ENCODE measurements at regions not wholly inside any gene's neighbourhood (a gene's known extent, or its start where the extent isn't known, plus 50 kb on each side); places are given as distances from the start of the nearest gene placed in this dataset.

DNA sequence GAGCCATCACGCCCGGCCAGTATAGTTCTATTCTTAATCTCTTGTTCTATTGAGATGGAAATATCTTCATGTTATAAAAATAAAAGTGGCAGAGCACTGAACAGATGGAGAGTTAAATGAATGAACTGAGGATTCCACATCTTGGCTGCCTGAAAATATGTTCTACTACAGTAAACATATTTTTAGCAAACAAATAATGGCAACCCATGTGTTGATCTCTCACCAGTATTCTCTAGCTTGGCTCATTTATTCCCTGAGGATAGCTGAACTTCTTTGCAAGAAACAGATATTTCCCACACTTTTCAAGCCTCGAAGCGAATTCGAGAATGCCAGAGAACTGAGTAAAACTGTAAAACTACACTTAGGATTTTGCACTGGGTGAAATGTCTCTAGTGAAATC, 58.9 kb downstream of the DIRAS3 start:
- no peak for DNase-seq

GRCh38 chr1:67988066-67988465, 62.4 kb downstream of the DIRAS3 start:
- DNase-seq = no peak

DNA sequence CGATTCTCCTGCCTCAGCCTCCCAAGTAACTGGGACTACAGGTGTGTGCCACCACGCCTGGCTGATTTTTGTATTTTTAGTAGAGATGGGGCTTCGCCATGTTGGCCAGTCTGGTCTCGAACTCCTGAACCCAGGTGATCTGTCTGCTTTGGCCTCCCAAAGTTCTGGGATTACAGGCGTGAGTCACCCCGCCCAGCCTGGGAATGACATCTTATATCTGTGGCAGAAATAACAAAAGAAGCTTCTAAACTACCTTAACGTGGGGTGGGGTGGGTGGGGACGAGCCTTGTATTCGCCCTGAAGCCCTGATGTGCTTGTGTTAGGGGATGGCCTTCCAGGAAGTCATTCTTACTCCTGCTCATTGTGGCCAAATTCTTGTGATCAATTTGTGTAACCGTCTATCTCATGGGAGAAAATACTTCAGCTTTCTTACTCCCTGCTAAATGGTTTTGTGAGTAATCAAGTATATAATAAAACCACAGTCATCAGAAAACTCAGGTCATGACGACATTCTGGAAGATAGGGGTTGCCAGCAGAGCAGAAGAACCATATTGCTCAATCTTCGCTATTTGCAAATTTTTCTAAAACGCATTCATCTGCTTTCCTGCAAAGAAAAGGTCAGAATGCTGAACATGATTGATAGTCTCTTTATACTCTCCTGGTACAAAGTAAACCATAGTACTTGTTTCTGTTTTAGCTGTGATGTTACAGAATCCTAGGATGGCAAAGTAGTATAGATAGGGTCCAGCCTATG, 63.2 kb downstream of the DIRAS3 start:
- DNase-seq = no peak

DNA sequence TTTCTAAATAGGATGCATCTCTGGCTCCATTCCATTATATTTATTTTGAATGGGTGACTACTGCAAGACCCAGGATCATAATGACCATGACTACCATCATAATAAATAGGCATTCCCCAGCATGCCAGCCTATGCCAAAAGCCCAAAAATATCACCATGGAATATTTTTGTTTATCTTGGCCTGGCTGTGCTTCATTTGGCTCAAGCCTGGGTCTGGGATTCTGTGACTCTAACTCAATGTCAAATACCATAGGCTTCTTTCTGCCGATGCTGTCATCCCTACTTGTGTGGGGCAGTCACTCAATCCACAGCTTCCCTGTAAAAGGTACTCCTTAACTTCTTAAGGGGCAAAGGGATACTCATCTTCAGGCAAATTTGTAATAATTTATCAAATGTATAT, 66.6 kb downstream of the DIRAS3 start:
- DNase-seq = no peak

- DNase-seq = no peak
These were observed 70.4 kb downstream of the DIRAS3 start for GRCh38 chr1:67980028-67980427.

DNA sequence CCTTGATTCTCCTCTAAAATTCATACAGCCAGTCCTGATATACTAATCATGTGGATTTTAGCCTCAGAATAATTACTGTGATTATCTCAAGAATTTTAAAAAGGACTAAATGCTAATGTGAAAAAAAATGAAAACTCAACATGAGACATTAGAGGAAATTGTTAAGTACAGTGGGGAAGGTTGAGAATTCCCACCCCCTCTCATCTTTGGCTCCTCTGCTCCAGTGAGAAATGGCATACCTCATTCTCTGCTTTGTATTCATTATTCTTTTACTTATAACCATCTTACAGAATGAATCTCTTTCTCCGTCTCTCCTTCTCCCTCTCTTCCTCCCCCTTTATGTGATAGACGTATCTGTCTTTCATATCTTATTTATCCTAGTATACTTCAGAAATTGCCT, 70.9 kb downstream of the DIRAS3 start:
- DNase-seq = no peak

DNA sequence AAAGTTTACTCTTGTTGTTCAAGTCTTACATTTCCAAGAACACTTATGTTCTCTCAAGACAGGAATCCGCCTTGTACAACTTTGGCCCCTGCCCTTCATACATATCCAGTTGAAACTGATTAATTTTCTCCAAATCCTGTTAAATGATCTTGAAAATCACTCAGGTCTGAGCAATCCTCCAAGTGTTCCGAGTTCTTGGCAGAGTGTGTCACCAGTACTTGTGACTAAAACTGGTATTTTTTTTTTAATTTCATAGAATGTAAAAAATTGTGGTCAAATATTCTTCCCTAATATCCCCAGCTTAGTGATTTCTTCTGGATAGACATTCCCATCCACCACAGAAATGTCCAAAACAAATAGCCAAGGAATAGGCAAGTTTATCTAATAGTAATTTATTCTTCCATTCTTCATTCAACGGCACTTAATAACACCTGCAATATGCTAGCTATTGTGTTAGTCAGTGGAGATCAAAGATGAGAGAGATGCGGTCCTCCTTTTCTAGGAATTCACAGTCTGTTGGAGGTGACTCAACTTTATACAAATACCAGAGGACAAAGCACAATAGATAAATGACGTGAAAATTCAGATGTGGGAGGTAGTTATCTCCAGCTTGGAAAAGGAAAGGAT, 71.4 kb downstream of the DIRAS3 start:
- no peak for DNase-seq

DNA sequence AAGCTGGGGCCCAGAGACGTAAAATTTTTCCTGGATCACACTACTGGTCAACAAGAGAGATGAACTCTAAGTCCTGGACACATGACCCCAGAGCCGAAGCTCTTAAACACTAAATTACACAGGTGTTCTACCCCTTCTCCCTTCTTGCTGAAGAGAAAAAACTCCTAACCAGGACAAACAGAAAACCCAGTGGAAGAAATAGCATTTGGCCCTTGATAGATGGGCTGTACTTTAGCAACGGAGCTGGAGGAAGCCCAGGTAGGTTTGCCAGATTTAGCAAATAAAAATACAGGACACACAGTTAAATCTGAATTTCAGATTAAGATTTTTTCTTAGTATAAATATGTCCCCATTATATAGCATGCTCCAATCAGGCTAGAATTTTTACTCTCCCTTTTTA, 72.7 kb downstream of the DIRAS3 start:
- no peak for DNase-seq

DNA sequence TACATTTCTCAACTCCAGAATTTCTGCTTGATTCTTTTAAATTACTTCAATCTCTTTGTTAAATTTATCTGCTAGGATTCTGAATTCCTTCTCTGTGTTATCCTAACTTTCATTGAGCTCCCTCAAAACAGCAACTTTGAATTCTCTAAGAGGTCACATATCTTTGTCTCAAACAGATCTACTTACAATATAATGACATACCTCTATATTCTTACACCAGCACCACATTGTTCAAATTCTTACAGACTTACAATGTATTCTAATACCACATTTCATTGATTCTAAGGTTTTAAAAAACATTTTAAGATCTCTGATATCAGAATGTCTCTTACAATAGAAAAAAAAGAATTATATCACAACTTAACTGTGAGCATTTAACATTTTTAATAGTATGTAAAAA, 77.4 kb downstream of the DIRAS3 start:
- no peak for DNase-seq

DNA sequence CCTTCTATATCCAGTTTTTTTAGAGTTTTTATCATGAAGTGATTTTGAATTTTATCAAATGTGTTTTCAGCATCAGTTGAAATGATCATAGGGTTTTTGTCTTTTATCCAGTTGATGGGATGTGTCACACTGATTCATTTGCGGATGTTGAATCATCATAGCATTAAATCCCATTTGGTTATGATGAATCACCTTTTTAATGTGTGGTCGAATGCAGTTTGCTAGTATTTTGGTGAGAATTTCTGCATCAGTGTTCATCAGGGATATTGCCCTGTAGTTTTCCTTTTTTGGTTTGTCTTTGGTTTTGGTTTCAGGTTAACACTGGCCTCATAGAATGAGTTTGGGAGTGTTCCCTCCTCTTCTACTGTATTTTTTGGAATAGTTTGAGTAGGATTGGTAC, 80.3 kb downstream of the DIRAS3 start:
- DNase-seq = no peak

- no peak for DNase-seq
These were observed 81.0 kb downstream of the DIRAS3 start for GRCh38 chr1:67969446-67969845.

- no peak for DNase-seq
These were observed 83.8 kb downstream of the DIRAS3 start for GRCh38 chr1:67966666-67967009.

- DNase-seq = no peak
These were observed 84.3 kb downstream of the DIRAS3 start for GRCh38 chr1:67965995-67966665.

DNA sequence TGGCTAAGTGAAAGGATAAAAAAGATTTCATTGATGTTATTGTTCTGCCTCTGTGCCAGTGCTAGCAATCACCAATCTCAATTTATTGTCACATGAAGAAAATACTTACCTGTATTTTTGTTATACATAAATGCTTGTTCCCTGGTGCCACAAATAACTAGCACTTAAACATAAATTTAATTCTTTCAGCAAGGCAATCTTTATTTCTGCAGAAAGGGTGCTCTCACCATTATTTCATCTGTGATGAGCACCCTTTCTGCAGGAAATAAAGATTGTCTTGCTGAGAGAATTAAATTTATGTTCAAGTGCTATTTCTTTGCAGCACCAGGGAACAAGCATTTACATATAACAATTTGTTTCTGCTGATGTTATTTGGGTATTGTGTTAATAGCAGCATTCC, 87.2 kb downstream of the DIRAS3 start:
- DNase-seq = no peak

DNA sequence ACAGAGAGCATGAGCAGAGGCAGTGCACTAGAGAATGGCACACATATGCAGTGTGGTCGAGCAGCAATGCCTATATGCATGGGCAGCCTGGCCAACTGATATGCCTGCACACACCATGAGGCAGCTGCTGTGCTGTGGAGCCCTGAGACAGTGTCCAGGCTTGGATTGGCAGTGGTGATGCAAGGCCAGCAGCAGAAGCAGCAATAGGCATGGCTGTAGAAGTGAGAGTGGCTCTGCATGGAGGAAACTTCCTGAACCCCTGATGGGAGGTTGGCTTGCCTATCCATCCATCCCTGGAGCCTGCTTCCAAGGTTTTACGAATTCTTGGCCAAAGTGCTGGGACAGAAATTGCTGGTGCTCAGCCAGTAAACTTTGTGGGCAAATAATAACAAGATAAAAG, 89.7 kb downstream of the DIRAS3 start:
- no peak for DNase-seq

DNA sequence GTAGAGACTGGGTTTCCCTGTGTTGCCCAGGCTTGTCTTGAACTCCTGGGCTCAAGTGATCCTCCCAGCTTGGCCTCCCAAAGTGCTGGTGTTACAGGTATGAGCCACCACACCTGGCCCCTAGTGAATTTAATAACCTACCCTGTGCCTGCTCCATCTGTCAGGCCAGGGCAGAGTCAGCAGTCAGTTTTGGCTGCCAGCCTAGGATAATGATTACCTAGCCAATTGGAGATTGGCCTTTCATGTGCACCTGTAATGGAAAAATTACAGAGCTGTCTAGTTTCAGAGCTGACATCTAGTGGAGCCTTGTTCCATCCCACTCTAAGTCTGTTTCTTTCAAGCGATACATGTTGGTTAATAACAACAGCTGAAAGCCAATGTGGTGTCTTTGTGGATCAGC, 92.0 kb downstream of the DIRAS3 start:
- DNase-seq = no peak

DNA sequence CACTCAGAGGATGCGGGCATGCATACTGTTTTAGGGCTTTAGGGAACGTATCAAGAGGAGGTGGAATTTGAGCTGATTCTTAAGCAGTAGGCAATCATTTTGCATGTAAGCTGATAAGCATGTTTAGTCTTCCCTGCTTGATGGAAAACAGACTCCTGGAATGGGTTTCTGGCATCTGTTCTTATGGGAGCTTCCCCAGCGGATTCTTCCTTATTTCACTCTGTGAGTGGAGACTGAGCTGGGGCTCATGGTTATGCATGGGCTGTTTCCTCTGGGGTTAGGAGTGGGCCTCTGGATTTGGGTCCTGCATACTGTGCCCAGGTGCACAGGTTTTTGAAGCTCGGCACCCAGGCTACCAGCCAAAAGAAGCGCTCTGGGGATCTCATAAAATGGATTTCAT, 93.4 kb downstream of the DIRAS3 start:
- DNase-seq = no peak

- no peak for DNase-seq
These were observed 94.3 kb downstream of the DIRAS3 start for GRCh38 chr1:67956116-67956515.

DNA sequence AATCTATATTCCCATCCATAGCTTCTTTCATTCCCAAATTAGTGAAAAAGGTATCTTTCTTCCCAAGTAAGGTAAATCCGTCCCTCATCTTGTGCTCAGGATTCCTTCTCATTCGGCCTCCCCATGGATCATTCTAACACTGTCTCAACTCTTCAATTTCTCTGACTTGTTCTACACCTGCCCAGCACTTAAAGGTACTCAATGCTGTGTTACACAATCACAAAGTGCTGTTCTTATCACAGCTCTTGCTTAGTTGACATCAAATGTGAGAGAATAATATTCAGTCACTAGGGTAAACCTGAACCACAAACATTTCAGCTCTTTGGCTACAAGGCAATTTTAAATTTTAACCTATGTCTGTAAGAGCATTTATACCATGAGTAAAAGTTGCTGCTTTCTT, 94.8 kb downstream of the DIRAS3 start:
- DNase-seq = no peak

DNA sequence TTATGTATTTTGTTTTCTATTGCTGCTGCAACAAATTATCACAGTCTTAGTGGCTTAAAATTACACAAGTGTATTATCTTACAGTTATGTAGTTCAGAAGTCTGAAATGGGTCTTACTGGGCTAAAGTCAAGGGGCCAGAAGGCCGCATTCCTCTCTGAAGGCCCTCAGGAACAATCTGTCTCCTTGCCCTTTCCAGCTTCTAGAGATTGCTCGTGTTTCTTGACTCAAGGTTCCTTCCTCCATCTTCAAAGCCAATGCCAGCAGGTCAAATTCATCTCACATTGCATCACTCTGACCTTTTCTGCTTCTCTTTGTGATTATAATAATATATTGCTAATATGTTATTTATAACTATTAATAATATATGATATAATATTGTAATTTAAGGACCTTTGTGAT, 97.1 kb downstream of the DIRAS3 start:
- DNase-seq = no peak

GRCh38 chr1:67952071-67952470, 98.4 kb downstream of the DIRAS3 start:
- peak; percentile 87 for DNase-seq

- DNase-seq = no peak
These were observed 99.4 kb downstream of the DIRAS3 start for GRCh38 chr1:67951014-67951413.

GRCh38 chr1:67948151-67949080, 102.0 kb downstream of the DIRAS3 start:
- DNase-seq = no peak

Data from NCI-H187 treated with DMSO at 0.1 percent for 48 hours (cell line).